Stimulated activated CD8-positive, alpha-beta memory T cell treated with anti-CD3 and anti-CD28 coated beads, Interleukin-7, amount 100 ng/mL, for 48 hours (primary cell): ENCODE measurements at regions not wholly inside any gene's neighbourhood (a gene's known extent, or its start where the extent isn't known, plus 50 kb on each side); places are given as distances from the start of the nearest gene placed in this dataset.

ENCODE experiments used
- DNase-seq, 2 donors: peaks; one replicate each; pipeline ENCODE4 v3.0.0-alpha.2; 2020; ENCODE audit warnings: low read depth in 1 of 2; ENCODE audit errors: extremely low read depth in 1 of 2

- DNase-seq = no peak
Observed at GRCh38 chr5:86971034-86971571, 296.6 kb upstream of the RASA1 start.

DNA sequence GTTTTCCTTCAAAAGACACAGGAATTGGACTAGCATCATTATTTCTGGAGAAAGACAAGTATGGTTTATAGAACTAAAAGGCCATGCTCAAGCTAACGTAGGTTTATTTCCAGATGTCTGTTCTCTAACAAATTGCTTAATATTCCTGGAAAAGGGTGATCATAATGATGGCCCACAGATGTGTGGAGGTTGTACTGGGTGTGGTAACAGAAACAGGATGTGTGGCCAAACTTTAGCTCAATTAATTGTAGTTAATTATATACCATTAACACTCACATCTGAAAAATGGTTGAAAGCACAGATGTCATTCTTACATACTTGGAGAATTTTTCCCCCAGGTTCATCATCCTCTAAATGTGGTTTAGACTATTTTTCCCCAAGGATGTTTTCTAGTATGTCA is 292.7 kb upstream of the RASA1 start:
- DNase-seq = no peak

GRCh38 chr5:86977190-86977589 is 290.5 kb upstream of the RASA1 start:
- DNase-seq = no peak

DNA sequence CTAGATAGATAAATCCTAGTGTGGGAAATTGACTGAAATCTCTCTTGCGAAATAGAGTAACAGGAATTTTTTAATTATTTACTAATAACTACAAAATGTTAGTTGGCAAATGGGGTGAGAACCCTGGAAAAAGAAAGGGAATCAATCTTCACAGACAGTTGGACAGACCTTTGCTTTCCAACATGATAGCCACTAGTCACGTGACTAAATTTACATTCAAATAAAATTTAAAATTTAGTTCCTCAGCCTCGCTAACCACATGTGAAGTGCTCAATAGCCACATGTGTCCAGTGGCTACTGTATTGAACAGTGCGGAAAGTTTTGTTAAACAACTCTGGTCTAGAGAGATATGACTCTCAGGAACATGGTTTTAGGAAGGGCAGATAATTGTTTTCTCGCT is 289.9 kb upstream of the RASA1 start:
- no peak for DNase-seq

DNA sequence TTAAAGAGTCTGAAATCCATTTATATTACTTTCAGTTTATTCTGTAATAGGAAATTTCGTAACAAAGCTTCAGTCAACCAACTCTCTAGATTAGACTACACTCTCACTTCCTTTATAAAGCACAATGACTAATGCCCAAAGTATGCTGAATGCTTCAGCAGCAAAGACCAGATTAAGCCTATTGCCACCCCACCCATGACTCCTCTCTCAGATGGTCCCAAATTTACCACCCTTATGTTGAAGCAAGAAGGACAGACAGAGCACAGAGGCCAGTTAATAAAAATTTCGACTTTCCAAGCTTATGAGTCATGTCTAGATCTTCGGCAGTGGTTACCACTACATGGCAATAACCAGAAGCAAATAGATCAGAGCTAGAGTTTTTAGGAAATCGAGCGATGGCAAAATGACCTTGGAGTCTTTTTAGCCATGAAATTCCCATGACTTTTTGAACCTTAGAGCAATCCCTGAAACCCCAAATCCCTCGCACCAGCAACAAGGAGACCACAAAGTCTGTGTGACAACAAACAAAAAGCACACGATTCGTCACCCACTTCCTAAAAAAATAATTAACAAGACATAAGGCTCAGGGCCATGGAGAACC is 287.8 kb upstream of the RASA1 start:
- no peak for DNase-seq

GRCh38 chr5:86981898-86982297 is 285.8 kb upstream of the RASA1 start:
- DNase-seq = no peak

DNA sequence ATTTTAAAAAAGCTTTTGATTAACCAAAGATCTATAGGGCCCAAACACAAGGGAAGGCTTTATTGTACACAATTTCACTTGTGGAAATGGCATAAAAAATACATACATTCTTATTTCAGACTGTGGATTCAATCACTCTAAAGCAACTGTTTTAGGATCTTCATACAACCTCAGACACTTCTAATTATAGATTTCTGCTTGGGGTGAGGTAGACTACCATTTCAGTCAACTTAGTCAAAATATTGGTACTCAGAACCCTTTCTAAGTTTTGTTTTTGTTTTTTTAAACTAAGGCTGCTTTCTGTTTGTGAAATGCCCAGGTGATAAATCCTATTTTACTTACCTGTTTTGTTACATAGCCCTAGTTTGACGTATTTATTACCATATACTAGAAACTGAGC is 284.5 kb upstream of the RASA1 start:
- no peak for DNase-seq

GRCh38 chr5:86986837-86987236 is 280.8 kb upstream of the RASA1 start:
- DNase-seq = no peak

- DNase-seq = no peak
Observed at GRCh38 chr5:86997516-86997915, 270.2 kb upstream of the RASA1 start.

DNA sequence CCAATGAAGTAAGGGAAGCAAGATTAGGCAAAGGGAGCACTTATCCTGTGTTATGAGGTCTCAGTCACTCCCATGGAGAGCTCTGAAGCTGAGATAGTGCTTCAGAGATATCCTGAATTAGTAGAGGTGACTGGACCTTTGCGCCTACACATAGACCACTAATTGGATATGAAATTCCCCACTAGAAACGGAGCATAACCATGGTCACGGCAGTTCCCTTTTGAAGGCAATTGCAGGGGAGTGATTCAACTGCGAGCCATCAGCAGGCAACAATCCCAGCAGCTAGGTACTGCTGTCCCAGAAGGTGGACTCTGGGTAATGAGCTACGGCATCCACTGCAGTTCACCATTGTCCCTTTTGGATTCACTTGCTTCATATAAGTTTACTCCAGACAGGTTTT is 267.7 kb upstream of the RASA1 start:
- DNase-seq = no peak

GRCh38 chr5:87002485-87002884 is 265.2 kb upstream of the RASA1 start:
- DNase-seq = no peak

DNA sequence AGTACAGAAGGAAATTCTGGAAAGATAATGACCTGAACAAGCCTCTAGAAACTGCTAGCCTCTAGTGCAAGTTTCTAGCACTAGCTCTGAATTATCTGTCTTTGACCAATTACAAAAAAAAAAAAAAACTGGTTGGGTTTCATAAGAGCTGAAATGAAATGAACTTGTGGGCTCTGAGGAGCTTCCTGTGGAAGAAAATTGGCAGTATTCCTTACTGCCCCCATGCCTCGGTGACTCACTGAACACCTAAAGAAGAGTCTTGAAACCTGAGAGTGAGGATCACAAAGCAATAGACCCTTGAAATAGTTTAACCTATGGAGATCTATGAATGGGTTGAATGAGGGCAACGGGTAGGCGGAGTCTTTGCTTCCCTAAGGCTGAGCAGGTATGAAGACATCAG is 263.6 kb upstream of the RASA1 start:
- DNase-seq = no peak

- no peak for DNase-seq
Observed at GRCh38 chr5:87007737-87008136, 259.9 kb upstream of the RASA1 start.

DNA sequence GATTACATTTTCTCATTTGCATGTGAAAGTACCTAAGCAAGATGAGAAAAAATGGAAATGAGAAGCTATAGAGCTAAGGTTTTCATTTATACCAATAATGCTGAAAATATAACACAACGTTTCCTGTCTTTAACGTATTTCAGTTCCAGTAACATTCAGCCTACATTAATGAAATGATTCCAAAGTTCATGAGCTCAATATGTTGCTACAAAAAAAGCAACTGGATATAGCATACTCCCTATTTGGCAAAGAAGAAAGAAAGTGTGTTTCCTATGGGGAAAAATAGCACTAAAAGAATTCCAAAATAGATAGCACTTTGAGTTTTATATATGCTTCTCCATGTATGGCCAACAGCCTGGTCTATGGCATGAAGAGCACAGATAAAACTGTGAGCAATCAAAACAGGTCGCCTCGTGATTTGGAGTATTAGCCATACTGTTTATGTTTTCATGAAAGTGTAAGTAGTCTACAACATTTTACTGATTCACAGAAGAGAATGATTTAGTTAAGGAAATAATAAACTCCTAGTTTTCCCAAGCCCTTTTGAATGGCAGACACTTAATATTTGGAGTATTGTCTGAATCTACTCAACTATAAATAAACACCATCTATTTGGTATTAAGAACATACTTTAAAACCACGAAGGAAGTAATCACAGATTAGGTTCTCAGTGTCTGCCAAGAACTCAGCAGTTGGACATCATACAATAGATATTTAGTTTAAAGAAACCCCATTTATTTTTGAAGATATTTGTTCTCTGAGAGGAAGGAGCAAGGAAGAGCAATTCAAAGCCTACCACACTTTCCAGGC is 258.7 kb upstream of the RASA1 start:
- no peak for DNase-seq

GRCh38 chr5:87010736-87011135 is 256.9 kb upstream of the RASA1 start:
- DNase-seq = no peak

- no peak for DNase-seq
Observed at GRCh38 chr5:87015901-87016300, 251.8 kb upstream of the RASA1 start.

GRCh38 chr5:87020099-87020934 is 247.4 kb upstream of the RASA1 start:
- DNase-seq = no peak

DNA sequence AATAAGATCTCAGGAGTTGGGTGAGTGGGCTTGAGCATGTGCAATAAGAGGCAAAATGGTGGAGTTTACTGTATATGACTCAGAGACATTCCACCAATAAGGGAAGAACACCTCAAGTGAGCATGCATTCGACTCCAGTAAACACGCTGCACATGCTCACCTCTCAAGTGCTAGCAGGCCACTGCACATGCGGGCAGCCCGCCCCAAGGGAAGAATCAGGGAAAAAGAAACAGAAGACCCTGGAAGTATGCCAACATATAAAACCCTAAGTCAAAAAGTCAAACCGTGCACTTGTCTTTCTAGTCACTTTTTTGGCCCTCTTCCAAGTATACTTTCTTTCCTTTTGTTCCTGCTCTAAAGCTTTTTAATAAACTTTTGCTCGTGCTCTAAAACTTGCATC is 245.3 kb upstream of the RASA1 start:
- DNase-seq = no peak

- DNase-seq = no peak
Observed at GRCh38 chr5:87027570-87027969, 240.1 kb upstream of the RASA1 start.

- DNase-seq = no peak
Observed at GRCh38 chr5:87029951-87030350, 237.7 kb upstream of the RASA1 start.

DNA sequence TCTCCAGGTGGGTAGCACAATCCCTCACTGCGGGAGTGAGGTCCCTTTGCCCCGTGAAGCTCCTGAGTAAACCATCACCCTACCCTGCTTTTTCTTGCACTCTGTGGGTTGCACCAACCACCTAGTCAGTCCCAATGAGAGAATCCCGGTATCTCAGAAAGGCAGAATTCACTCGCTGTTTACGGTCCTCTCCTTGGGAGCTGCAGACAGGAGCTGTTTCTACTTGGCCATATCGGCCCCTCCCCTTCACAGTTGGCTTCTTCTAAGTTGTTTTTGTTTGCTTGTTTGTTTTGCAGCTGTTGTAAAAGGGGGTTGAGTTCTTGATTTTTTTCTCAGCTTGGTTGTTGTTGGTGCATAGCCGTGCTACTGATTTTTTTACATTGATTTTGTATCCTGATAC is 237.0 kb upstream of the RASA1 start:
- DNase-seq = no peak

GRCh38 chr5:87034557-87034956 is 233.1 kb upstream of the RASA1 start:
- no peak for DNase-seq
